ENCODE measurements at regions not wholly inside any gene's neighbourhood (a gene's known extent, or its start where the extent isn't known, plus 50 kb on each side); places are given as distances from the start of the nearest gene placed in this dataset.

GRCh38 chr1:5725406-5725805 lies 266.8 kb downstream of the NPHP4 start:
- no peak for TF ChIP-seq EZH2 (IDR thresholded peaks at IDR 0.05; ENCODE audit: borderline replicate concordance, insufficient read depth, low read length, poor library complexity, severe bottlenecking)
- no peak for TF ChIP-seq TAF1 (IDR thresholded peaks at IDR 0.05; ENCODE audit: low read depth)
- TF ChIP-seq CTCF (IDR thresholded peaks at IDR 0.05; ENCODE audit: poor library complexity, severe bottlenecking): no peak
- TF ChIP-seq EP300 (conservative IDR thresholded peaks at IDR 0.05; ENCODE audit: poor library complexity, severe bottlenecking): no peak
- no peak for TF ChIP-seq REST (IDR thresholded peaks at IDR 0.05; ENCODE audit: borderline replicate concordance)
- no peak for TF ChIP-seq POLR2AphosphoS5 (IDR thresholded peaks at IDR 0.05)
- no peak for TF ChIP-seq RAD21 (conservative IDR thresholded peaks at IDR 0.05)
